Hypothalamus (tissue), 51 donors: ENCODE measurements at regions not wholly inside any gene's neighbourhood (a gene's known extent, or its start where the extent isn't known, plus 50 kb on each side); places are given as distances from the start of the nearest gene placed in this dataset.

Source experiments
- DNase-seq, 51 donors: peaks; one replicate each; lab custom pipeline; 2025; lab: John Stamatoyannopoulos, UW

DNA sequence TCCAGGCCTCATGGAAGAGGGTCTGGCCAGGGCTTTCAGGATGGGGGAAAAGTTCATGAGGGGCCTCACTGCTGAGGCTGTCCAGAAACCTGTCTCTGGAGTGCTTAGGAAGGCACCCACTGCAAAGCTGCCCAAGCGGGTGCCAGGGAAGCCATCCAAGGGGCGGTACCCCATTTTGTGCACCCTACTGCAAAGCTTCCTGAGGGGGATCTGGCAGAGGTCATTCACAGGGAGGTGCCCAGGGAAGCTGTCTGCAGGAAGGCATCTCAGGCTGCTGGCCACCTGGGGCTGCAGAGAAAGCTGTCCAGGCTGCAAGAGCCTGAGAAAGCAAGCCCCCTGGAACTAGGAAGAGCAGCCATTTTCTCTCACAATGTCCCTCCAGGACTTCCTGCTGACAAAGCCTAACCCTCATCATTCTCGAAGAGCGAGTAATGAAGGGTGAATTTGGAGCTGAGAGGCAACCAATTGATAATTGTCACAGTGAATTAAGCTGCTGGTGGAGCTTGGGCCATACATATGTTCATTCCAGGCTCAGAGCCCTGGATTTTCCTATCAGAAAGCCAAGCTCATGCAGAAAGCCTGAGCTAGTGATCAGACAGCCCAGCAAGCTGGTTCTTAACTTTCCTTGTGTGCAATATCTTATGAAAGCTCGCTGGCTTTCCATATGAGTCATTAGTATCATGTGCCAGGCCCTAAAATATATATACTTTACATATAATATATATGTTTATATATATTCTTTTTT lies 62.2 kb upstream of the SLC22A16 start:
- no peak for DNase-seq

DNA sequence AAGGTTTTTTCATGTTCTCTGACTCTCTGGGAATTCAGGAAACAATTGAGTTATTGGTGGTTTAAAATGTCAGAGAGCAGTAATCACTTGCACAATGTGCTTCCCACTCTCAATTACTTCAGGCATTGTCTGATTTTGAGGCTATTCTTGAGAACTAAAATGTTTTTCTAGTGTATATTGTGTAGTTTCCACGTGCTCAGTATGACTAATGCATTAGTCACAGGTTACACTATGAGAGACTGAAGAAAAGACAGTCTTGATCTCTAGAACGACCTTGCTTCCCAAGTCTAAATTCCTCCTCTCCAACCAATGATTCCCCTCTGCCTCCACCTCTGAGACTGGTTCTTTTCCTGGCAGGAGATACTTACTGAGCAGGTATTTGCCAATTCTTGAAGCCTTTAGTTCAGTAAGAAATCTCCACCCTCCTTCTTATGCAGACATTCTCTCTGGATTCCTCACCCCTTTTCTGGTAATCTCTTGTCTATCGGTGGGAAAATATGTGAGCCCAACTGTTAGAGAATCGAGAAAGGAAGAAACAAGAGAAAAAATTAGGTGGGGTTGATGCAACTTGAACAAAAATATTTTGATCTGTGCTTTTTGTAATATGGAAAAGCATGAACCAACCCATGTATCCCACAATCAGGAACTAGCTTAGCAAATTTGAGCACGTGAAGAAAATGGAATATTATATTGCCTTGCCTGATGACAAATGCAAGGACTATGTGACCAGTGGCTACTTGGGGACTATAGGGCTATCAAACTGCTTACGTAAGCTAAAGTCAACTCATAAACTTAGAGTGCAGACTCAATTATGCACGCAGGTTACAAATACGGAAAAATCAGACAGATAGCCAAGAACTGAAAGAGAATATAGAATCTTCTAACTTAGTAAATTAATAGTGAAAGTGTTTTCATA lies 61.1 kb upstream of the SLC22A16 start:
- DNase-seq = peak in 1 of 51 donors; percentile 76

DNA sequence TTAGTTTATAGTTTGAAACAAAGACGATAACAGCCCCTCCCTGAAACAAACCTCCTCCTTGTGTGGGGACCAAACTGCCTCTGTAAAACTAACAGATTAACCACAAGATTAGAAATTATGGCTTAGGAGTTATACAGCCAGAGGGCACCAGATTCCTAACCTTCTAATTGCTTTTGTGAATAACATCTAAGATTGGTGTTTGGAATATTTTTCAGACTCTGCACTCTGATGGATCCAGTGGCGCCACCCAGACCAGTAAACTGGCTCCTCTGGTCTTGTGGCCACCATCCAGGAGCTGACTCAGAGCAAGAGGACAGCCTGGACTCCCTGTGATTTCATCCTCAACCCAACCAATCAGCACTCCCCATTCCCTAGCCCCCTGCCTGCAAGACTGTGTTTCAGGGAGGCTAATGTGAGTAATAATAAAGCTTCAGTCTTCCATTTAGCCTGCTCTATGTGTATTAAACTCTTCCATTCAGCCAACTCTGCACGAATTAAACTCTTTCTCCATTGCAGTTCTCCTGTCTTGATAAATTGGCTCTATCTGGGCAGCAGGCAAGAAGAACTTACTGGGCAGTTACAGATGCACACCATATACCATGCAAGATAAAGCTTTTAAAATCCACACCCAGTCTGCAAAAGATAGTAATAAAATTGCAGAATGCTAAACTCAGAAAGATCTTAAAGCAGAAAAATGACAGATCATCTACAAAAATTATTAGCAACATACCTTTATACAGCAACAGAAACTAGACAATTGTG lies 58.5 kb upstream of the SLC22A16 start:
- peak in 37 of 51 donors; percentile 12 to 91 (median 66) for DNase-seq

DNA sequence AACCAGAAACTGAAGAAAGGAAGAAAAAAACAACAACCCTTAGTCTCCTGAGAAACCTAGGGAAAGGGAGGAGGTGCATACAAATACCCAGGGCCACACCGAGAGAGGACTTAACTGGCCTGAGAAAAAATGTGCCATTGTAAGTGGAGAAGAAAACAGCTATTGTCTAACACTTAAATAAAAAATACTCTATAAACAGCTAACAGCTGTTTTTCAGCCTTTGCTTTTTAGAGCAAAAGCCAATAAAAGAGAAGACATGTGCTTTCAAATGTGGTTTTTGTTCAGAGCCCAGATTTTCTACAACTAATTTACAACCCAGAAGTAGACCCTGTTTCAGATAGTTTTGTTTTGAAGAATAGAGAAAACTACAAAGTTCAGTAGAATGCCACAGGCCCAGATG lies 56.0 kb upstream of the SLC22A16 start:
- peak in 4 of 51 donors; percentile 8 to 49 (median 42) for DNase-seq

DNA sequence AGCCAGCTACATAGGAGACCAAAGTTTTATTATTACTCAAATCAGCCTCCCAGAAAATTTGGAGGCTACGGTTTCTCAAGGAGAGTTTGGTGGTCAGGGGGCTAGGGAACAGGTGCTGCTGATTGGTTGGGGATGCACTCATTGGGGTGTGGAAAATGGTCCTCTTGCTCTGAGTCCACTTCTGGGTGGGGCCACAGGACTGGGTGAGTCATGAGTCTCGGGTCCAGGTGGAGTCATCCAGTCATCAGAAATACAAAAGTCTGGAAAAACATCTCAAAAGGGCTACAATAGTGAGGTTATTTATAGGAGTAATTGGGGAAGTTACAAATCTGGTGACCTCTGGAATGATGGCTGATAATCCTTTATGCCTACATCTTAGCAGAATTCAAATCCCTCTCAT lies 54.3 kb upstream of the SLC22A16 start:
- no peak for DNase-seq

DNA sequence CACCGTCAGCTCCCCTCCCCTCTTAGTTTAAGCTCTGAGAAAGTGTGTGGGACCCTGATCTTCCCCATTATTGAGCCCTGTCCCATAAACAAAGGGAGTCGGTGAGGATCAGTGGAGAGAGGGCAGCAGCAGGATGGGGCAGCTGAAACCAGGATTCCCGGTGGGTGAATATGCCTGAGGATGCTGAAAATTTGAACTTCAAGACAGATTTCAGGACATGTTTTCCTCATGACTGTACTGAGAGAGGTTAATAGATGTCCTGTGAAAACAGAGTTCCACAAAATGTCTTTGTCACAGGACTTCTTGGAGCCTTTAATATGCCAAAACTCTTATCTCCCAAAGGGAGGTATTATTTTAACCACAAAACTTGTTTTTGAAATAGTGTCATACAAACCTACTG lies 53.5 kb upstream of the SLC22A16 start:
- DNase-seq = no peak

DNA sequence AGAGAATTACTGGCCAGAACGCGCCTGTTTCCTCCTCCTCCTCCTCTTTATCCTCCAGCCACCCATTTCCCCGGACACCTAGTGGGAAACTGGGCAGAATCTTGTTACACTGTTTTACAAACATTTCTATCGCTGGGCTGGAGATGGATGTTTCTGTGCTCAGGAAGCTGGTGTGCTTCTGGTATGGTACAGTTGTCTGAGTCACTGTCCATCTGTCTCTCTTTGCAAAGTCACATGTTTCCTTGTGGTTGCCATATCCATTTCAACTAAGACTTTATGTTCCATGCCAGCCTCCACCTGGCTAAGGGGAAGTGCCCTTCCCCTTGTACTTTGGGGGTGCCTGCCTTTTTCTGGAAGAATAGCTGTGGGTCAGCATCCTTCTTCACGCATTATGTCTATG lies 52.9 kb upstream of the SLC22A16 start:
- no peak for DNase-seq

DNA sequence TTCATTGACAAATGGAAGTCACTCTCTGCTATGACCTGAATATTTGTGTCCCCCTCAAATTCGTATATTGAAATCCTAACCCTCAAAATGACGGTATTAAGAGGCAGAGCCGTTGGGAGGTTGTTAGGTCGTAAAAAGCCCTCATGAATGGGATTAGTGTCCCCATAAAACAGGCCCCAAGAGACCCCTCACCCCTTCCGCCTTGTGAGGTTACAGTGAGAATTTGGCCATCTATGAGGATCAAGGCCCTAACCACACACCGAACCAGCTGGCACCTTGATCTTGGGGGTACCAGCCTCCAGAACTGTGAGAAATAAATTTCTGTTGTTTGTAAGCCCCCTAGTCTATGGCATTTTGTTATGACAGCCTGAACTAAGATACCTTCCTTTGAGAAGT lies 52.5 kb upstream of the SLC22A16 start:
- no peak for DNase-seq

DNA sequence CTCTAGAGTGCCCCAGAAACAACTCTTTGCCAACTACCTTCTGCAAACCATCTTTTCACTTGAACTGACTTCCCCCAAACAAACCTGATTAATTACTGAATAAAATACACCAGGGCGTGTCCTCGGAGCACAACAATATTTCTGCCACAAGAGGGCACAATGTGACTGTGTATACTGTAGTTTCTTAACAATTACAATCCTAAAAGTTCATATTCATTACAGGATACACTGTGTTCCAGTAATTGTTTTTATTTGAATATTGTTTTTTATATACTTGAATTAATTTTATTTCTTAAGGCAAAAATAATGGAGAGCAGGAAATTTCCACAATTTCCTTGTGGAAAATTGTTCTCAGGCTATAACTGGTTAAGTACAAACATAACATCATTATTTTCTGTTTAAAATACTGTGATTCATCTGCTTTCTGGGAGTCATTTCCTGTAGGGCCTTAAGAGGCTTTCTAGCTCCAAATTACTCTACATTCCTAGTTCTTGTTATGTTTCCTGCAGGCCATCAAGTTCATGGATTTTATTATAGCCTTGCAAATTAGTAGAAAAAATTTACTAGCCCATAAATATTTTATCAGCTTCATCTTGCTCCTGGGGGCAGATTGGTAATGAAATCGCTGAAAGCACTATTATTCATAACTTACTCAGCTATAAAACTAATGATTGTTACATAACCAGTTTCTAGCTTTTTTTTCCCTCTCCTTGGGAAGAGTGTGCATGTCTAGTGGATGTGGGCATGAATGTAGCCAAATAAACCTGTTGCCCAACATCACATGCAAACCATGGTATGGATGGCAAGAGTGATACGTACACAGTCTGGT lies 51.9 kb upstream of the SLC22A16 start:
- peak in 20 of 51 donors; percentile 5 to 65 (median 28) for DNase-seq

DNA sequence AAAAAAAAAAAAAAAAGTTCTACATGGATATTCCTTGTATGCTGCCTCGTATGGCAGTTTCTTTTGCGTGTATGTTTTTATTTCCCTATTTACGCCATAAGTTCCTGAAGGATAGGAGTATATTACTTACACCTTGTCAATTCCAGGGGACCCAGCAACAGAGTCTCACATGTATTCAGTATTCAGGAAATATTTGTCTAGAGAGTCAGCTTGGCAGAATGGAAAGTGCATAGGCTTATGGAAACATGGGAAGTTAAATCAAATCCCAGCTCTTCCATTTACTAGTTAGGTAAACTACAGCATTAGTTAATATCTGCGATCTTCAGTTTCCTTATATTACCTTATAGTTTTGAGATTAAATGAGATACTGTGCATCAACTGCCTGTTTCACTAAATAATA lies 51.1 kb upstream of the SLC22A16 start:
- no peak for DNase-seq

DNA sequence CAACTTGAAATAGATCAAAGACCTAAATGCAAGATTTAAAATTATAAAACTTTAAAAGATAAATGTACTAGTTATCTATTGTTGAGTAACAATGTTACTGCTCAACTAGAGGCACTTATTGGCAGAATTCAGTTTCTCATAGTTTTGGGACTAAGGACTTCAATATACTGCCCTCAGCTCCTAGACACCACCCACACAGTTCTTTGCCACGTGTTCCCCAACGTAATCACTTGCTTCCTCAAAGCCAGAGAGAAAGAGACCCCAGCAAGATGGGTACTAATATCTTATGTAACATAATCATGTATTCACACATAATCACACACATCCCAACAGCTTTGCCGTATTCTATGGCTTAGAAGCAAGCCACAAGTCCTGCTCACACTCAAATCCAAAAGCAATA lies 50.3 kb upstream of the SLC22A16 start:
- DNase-seq = no peak
